ENCODE measurements at regions not wholly inside any gene's neighbourhood (a gene's known extent, or its start where the extent isn't known, plus 50 kb on each side); places are given as distances from the start of the nearest gene placed in this dataset.

- no peak for DNase-seq
Observed at GRCh38 chr5:74140409-74140808, 500.1 kb downstream of the ENC1 start.

DNA sequence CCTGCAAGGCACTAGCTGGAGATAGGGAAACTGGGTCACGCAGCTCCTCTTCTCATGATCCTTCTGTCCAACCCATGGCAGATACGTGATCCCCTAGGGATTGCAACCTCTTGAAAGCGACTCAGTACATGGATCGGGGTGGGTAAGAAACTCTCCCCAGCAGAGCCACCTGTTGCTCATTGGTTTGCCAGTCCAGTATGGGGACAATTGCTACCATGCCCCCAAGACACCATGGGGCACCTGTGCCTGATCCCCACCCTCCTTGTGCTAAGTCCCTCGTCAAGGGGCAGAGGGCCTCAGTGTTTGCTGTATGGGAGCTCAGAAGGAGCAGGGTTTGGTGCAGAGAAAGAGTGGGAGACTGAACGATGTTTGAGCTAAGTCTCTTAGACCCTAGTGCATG, 500.9 kb downstream of the ENC1 start:
- no peak for DNase-seq

DNA sequence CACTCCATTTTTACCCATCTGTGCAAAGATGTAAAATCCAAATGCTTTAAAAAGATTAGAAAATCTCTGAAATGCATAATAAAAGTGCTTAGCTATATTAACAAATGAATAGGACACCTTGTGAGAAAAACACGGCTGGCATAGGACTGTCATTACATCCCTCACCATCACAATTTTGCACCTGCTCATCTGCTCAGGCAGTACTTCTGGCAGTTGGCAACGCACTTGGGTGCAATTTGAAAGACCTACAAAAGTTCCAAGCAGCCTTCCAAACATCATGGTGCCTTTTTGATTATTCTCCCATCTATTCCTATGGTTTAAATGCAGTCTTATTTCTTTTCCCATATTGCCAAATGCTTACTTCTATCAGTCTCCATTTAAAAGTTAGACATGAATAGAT, 501.8 kb downstream of the ENC1 start:
- no peak for DNase-seq

DNA sequence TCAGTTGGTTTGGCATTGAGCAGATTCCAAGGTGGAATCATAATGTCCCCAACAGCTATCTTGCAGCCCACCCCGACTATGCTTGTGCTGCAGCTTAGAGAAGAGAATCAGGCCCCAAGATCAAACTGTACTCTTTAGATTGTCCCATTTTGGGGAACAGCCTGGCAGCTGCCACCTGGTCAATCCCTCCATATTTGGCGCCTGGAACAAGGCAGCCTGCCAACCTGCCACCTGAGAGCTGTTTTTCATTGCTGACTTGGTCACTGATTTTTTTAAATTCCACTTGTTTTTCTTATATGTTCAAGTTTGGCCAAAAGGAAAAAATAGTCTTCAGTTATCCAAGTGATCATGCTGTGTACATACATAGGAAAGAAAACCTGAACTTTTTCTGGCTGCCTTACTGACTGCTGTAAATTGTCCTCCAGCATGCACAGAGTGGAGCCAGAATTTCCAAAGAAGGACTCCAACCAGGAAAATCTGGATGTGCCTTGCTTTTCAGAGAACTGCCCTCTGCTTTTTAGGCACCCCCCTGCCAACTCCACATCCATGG, 504.2 kb downstream of the ENC1 start:
- no peak for DNase-seq

GRCh38 chr5:74135033-74135432, 505.5 kb downstream of the ENC1 start:
- DNase-seq, result no peak

GRCh38 chr5:74132485-74132884, 506.5 kb downstream of the ARHGEF28 start:
- no peak for DNase-seq

DNA sequence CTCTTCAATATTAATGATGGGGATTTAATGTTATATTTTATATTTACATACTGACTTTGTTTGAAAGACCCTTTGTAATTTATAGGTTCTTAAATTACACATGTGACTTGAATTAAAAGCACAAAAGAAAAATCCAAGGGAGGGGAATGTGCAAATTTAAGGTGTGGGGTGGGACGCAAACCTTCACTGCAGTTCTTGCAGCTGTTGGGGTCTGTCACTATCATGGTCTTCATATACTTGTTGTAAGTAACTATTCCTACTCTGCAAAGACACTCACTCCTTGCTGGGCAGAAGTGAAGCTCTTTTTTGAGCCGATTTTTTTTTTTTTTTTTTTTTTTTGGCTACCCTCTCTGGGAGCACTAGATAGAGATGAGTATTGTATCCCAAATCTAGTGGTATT, 505.3 kb downstream of the ARHGEF28 start:
- no peak for DNase-seq

DNA sequence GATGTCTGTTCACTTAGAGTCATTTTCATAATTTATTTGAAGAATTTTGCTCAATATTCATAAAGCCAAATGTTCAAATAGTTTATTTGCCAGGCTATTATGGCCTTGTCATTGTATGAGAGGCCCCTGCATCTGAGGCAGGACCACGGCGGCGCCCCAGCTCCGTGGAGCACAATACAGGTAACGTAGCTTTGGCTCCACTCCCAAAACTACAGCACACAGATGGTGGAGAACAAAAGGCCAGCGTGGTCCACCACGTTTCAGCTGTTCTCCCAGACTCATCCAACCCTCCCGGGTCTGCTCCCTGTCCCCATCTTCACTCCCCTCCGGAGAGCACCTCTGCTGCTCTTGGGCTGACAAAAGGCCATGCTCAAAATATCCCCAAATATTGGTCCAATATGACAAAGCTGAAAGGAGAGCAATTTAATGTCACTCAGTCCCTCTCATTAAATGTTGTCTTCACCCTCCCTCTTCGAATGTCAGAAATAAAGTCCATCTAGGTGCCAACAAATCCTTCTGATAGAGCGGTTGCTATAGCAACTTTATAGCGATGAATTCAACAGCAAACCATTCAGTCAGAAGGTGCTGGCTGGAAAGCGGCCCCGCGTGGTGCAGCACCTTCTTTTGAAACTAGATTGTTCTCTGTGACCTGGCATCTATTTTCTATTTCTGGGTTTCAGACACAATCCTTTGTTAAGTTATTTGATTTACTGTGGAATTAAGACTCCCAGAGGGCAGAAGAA, 504.3 kb downstream of the ARHGEF28 start:
- peak; percentile 40 for DNase-seq

- DNase-seq, result no peak
Observed at GRCh38 chr5:74127381-74128320, 501.7 kb downstream of the ARHGEF28 start.

DNA sequence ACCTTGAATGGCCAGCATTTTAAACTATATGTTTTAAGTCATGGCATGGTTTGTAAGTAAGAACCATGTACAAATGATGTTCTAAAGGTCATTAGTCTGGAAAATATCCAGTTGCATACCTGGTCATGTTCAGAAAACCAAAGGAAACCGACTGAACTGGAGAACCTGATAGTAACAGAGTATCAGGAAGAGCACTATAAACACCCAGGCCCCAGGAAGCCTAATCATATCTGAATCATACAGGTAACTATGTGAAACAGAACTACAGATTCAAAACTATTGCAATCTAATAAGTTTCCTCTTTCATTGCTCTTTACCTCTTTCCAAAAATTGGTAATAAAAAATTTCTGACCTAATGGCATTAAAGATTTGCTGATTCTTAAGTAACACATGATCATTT, 500.3 kb downstream of the ARHGEF28 start:
- no peak for DNase-seq

DNA sequence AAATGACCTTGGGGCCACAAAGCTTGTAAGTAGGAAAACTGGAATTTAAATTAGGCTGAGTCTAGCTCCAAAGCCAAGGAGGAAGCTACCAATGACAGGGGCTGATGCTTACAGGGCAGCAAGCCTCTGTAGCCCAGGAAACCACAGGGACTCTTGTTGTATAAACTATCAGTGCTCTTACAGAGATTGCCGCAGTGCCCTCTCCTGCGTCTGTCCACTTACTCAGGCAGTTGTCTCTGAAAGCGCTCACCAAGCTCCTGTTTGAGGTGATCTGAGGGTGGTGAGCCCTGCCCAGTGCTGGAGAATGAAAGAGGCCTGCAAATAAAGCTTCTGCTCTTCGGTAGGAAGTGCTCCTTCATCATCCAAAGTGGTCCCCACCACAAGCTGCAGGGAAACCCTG, 498.8 kb downstream of the ARHGEF28 start:
- no peak for DNase-seq

GRCh38 chr5:74123929-74124328, 497.9 kb downstream of the ARHGEF28 start:
- no peak for DNase-seq

DNA sequence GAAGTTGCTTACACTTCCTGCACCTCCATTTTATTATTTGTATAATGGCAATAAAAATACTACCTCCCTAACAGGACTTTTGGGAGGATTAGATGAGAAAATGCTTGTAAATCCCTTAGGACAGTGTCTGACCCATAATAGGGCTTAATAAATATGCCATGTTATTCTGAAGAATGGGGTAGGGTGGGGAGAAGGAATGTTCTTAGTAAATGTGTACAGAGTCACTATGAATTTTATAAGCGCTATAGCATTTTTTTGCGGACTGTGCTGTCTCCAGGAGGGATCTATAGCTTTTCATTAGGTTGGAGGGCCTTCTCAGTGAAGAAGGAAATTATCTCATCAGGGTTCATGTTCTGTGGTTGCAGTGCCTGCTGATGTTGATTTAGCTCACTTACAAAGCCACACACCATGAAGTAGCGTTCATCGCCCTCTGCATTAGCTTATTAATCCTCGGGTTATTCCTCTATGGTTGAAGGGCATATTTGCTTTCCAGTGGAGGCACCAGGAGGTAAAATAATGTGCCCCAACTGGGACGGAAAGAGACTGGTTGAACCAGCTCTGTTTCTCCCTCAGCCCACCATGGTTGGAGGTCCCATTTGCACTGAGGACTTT, 497.1 kb downstream of the ARHGEF28 start:
- DNase-seq, result peak; percentile 73

DNA sequence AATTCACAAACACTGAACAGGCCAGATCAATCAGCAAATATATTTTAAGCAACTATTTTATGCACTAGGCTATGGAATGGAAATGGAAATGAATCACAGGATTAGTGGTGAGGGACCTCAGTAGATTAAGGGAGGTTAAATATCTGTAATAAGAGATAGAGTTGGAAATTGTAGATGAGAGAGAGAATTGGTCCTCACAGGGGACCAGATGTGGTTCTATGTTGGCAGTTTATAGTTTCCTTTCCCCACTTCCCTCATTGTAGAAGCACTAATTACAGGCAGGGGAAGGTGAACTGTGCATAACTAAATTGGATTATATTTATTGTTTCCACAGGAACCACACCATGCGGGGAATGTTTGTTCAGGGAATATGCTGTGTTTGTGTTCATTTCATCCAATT, 496.2 kb downstream of the ARHGEF28 start:
- no peak for DNase-seq

DNA sequence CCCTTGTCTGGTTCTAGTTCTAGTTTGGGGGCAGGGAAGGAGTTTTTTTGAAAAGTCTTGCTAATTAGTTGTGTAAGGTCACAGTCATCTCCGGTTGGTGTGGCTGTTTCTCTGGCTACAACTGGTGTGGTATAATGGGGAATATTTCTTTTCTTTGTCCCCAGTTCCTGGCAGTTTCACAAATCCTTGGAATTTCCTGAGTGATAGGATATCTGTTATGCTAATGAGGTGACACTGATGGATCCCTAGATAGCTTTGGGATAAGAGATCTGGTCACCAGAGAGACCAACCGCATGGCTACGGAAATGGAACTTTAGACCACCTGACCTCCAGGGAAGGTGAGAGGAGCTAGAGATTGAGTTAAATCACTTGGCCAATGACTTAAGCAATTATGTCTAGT, 494.6 kb downstream of the ARHGEF28 start:
- no peak for DNase-seq

GRCh38 chr5:74118071-74118470, 492.1 kb downstream of the ARHGEF28 start:
- no peak for DNase-seq

DNA sequence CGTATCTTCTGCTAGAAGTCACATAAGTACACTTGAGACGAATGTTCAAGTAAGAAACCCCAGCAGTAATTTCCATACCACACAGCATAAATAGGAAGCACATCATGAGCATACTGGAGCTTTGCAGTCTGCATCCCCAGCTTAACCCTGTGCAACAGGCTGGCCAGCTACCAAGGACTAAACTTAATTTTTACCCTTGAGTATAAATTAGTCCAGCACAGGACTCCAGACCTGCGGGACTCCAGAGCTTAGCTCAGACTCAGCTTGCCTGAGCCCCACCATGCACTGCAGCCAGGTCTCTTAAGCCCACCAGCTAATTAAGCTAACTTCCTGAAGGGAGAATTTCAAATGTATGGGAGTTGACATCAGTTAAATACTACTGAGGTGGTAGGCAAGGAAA, 491.0 kb downstream of the ARHGEF28 start:
- DNase-seq, result no peak

DNA sequence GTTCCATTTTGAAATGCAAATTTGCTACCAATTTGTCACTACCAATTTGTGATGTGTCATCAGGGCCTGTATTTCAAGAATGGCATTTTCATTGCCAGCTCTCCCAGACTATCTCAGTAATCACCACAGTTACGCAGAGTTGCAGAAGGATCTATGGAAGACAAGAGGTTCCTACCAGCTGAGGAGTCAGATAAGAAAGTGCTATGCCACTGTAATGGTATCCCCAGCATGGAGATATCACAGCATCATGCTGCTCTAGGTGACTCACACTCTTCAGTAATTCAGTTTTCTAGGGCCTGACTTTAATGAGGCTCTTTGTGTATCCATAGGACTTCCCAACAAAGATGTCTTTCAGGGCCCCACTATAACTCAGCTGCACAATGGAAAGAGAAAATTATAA, 490.3 kb downstream of the ARHGEF28 start:
- DNase-seq, result no peak

DNA sequence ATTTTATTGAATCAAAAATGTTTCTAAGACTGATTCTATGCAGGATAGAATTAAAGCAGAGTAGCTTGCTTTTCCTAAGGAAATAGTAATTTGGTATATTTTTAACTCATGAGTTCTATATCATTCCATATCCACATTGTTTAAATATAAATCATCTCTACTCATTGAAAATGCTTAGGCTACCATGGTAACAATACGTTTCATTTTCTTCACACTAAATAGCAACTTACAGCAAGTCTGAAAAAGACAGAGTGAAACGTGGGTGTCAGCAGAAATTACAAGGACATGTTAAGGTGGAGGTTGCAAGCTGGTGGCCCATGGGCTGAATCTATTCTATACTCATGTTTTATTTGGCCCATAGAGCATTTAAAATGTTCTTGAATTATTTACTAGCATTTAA, 487.9 kb downstream of the ARHGEF28 start:
- DNase-seq, result no peak

GRCh38 chr5:74113196-74113540, 487.2 kb downstream of the ARHGEF28 start:
- no peak for DNase-seq

- DNase-seq, result no peak
Observed at GRCh38 chr5:74112372-74113195, 486.6 kb downstream of the ARHGEF28 start.

DNA sequence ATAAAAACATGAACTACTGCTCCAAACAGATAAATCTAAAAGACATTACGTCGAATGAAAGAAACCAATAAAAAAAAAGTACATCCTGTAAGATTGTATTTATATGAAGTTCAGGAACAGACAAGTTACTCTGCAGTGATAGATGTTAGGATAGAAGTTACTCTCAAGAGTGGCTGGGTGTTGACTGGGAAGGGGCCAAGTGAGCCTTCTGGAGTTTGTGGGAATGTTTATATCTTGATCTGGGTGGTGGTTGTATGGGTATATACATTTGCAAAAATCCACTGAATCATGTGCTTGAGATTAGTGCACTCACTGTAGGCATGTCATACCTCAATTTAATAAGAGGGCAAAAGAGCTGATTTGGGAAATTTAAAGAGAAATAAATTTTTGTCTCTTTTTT, 485.8 kb downstream of the ARHGEF28 start:
- no peak for DNase-seq

DNA sequence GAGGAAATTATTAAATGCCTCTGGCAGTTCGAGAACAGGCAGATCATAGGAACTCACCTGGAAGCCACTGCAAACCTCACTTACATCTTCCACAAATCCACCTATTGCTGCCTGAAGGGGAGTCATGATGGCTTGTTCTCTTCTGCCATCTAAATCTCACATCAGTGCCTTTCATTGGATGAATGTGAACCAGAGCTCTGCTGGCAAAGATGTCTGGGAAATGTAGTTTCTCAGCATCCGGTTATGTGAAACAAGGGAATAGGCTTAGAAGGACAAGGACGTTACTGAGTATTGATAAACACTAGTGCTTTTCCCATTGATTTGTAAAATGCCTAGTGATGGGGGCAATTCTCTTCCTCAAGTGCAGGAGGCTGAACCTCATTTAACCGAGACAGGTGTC, 483.3 kb downstream of the ARHGEF28 start:
- no peak for DNase-seq
